Kidney (tissue), 13 donors: ENCODE measurements at regions not wholly inside any gene's neighbourhood (a gene's known extent, or its start where the extent isn't known, plus 50 kb on each side); places are given as distances from the start of the nearest gene placed in this dataset.

Source experiments
- DNase-seq, 5 donors: peaks; one replicate each; pipeline ENCODE4 v3.0.0-alpha.2; 2013 to 2020
- FAIRE-seq: peaks from 2 replicates; lab custom pipeline; 2012; peaks lifted over from hg19 to GRCh38; lab: Jason Lieb, UNC
- H3K27ac ChIP-seq, 2 donors: one replicate each; pipeline ENCODE4 v1.7.0; 2013; ENCODE audit warnings: low read depth in 2 of 2, low read length in 2 of 2, inconsistent platforms in 1 of 2
- H3K27me3 ChIP-seq: one replicate; pipeline ENCODE4 v1.7.1; 2013; ENCODE audit warnings: low read length, inconsistent platforms; ENCODE audit not compliant: control insufficient read depth, insufficient read depth
- H3K36me3 ChIP-seq, 3 donors: one replicate each; pipeline versions ENCODE4 v1.7.0 to v1.7.1; 2013; ENCODE audit warnings: low read length in 3 of 3, control low read depth in 1 of 3, inconsistent platforms in 1 of 3; ENCODE audit not compliant: insufficient read depth in 3 of 3, control insufficient read depth in 2 of 3
- H3K4me1 ChIP-seq, 3 donors: one replicate each; pipeline versions ENCODE4 v1.7.0 to v1.7.1; 2013; ENCODE audit warnings: low read length in 3 of 3, inconsistent platforms in 1 of 3, low read depth in 1 of 3; ENCODE audit not compliant: control insufficient read depth in 2 of 3, insufficient read depth in 2 of 3
- H3K4me3 ChIP-seq, 3 donors: one replicate each; pipeline versions ENCODE4 v1.7.0 to v1.8.1; 2013; ENCODE audit warnings: low read length in 3 of 3, control low read depth in 1 of 3, inconsistent platforms in 1 of 3
- H3K9ac ChIP-seq, 3 donors: one replicate each; pipeline versions ENCODE4 v1.7.0 to v1.7.1; 2013; ENCODE audit warnings: low read length in 3 of 3, control low read depth in 1 of 3, inconsistent platforms in 1 of 3
- H3K9me3 ChIP-seq, 3 donors: one replicate each; pipeline versions ENCODE4 v1.7.0 to v1.7.1; 2013; ENCODE audit warnings: low read length in 3 of 3, control low read depth in 1 of 3, inconsistent platforms in 1 of 3; ENCODE audit not compliant: control insufficient read depth in 2 of 3, insufficient read depth in 1 of 3
- intact Hi-C: fragments of 100-400 bp; cut with DNase I; formaldehyde crosslinking; loops from one replicate; pipeline ENCODE4 v1.11.1; 2022
- TF ChIP-seq, protein P1 (sequence below): IDR thresholded peaks from 3 replicates; pipeline ENCODE4 v1.5.1; 2012; ENCODE audit warnings: mild to moderate bottlenecking, moderate library complexity, borderline replicate concordance; ENCODE audit not compliant: insufficient read depth; ENCODE audit errors: extremely low read depth
- donor health status: control.
- donor health status: control.
- donor health status: control.
- donor health status: control.
- donor health status: control.
- donor health status: DM: yes; HTN: yes; CAD: no.
- donor health status: Normal renal cell carcinoma (clear cell type).

DNA sequence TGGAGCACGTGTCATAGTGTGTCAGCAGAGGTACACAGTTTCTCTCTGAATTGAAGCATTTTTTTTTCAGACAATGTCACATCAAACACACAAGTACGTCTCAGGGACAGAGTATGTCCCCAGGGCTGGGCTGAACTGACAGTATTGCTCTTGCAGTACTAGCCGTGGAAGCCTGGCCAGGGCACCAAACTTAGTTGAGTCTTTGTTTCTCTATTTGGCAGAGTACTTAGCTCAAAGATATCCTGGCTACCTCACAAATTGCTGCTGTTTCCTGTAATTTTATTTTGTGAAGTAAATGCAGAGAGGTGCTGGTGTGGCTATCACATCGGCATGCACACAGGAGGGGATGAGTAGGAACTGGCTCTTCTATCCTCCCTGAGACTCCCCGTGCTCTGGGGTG is 691.6 kb upstream of the HS6ST1 start:
- no peaks in the 10 kb centered on the region for H3K9me3 ChIP-seq
- no peaks in the 10 kb centered on the region for H3K27me3 ChIP-seq
- TF ChIP-seq, protein P1, sequence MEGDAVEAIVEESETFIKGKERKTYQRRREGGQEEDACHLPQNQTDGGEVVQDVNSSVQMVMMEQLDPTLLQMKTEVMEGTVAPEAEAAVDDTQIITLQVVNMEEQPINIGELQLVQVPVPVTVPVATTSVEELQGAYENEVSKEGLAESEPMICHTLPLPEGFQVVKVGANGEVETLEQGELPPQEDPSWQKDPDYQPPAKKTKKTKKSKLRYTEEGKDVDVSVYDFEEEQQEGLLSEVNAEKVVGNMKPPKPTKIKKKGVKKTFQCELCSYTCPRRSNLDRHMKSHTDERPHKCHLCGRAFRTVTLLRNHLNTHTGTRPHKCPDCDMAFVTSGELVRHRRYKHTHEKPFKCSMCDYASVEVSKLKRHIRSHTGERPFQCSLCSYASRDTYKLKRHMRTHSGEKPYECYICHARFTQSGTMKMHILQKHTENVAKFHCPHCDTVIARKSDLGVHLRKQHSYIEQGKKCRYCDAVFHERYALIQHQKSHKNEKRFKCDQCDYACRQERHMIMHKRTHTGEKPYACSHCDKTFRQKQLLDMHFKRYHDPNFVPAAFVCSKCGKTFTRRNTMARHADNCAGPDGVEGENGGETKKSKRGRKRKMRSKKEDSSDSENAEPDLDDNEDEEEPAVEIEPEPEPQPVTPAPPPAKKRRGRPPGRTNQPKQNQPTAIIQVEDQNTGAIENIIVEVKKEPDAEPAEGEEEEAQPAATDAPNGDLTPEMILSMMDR, result no peak
- H3K27ac ChIP-seq, result no peak overlapping the region
- intact Hi-C loops, result no loop called here
- H3K9ac ChIP-seq, result no peak overlapping the region
- H3K4me3 ChIP-seq, result no peak overlapping the region
- H3K4me1 ChIP-seq, result no peaks in the 10 kb centered on the region
- FAIRE-seq (no peak), DNase-seq (no peak)
- H3K36me3 ChIP-seq, result no peaks in the 10 kb centered on the region

DNA sequence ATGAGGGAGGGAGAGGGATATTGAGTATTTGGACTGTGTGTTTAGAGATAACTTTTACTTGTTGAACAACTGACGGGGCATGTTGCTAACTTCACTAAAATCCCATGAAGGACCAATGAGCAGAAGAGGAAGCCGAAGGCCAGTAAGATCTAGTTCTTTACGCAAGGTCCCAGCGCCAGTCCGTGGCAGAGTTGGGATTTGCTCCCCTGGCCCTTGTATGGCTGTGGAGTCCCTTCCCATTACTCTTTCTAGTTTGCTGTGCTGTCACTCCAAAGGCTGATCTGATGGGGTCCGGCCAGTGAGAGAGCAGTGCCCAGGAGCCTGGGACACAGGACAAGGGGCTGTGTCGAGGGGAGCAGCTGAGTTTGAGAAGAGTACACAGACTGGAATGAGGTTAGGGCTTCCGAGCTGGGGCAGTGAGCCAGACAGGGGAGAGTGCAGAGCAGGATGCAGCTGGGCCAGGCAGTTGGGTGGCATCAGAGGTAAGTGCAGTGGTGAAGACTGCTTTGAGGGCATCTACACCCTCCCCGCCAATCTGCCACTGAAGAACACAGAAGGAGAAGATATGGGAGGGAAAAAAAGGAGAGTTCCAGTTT is 692.9 kb upstream of the HS6ST1 start:
- Histone ChIP-seq H3K27ac (no peak overlapping the region), H3K36me3 (no peaks in the 10 kb centered on the region), H3K4me3 (no peak overlapping the region), H3K4me1 (no peaks in the 10 kb centered on the region), H3K9me3 (no peaks in the 10 kb centered on the region), H3K9ac (no peak overlapping the region), H3K27me3 (no peaks in the 10 kb centered on the region)
- no peak for FAIRE-seq
- TF ChIP-seq, protein P1, result no peak
- intact Hi-C loops, result no loop called here
- no peak for DNase-seq

DNA sequence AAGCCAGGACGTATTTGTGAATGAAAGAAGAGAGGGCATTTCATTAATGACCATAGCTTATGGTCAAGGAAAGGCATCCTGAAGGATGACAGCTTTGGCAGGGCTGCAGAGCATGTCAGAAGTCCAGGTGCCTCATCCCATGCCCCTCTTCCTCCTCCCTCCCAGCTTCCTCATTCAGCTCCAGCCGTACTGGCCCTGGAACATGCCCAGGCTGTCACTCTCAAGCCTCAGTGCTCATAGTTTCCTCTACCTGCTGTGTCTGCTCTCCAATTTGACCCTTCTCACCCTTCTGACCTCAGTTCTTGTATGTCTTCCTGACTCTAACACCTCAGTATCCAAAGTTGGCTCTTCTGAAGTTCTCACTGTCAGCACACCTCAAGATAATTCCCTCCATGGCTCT is 695.8 kb upstream of the HS6ST1 start:
- Histone ChIP-seq H3K9me3 (no peaks in the 10 kb centered on the region), H3K36me3 (no peaks in the 10 kb centered on the region), H3K9ac (no peak overlapping the region), H3K27ac (no peak overlapping the region), H3K4me1 (no peaks in the 10 kb centered on the region), H3K4me3 (no peak overlapping the region), H3K27me3 (no peaks in the 10 kb centered on the region)
- FAIRE-seq, result no peak
- DNase-seq, result no peak
- intact Hi-C loops, result no loop called here
- TF ChIP-seq, protein P1, result no peak
